Stomach (tissue), 4 donors: ENCODE measurements at regions not wholly inside any gene's neighbourhood (a gene's known extent, or its start where the extent isn't known, plus 50 kb on each side); places are given as distances from the start of the nearest gene placed in this dataset.

Experiments
- CTCF ChIP-seq, 7 experiments: fragments of 450-650 bp in 4 of 7; fragments of 200-600 bp in 3 of 7; sonication (generic) in 3 of 7; IDR thresholded peaks; one replicate each; pipeline ENCODE4 v1.5.1; 2016 to 2019; ENCODE audit warnings: antibody characterized with exemption in 7 of 7, control low read depth in 2 of 7, mild to moderate bottlenecking in 1 of 7
- EP300 ChIP-seq: sonication (generic); formaldehyde crosslinking; IDR thresholded peaks from one replicate; pipeline ENCODE4 v1.6.1; 2017; ENCODE audit warnings: antibody characterized with exemption
- POLR2A ChIP-seq, 4 donors: fragments of 450-650 bp; IDR thresholded peaks; one replicate each; pipeline ENCODE4 v1.6.1; 2016; ENCODE audit warnings: antibody characterized with exemption in 4 of 4, control low read depth in 2 of 4, mild to moderate bottlenecking in 1 of 4, moderate library complexity in 1 of 4
- POLR2AphosphoS5 ChIP-seq, 3 donors: sonication (generic); formaldehyde crosslinking; IDR thresholded peaks; one replicate each; pipeline ENCODE4 v1.6.1; 2016; ENCODE audit warnings: antibody characterized with exemption in 3 of 3

- TF ChIP-seq POLR2A (IDR thresholded peaks at IDR 0.05): no peak
- TF ChIP-seq CTCF (IDR thresholded peaks at IDR 0.05): no peak
- TF ChIP-seq POLR2AphosphoS5 (IDR thresholded peaks at IDR 0.05): no peak
- TF ChIP-seq EP300: no peak
Observed at GRCh38 chr6:85136310-85136709, 313.6 kb upstream of the NT5E start.
